Activated T-cell treated with anti-CD3 and anti-CD28 coated beads, Interleukin-2, amount 50 U/mL, for 24 hours (primary cell): ENCODE measurements at regions not wholly inside any gene's neighbourhood (a gene's known extent, or its start where the extent isn't known, plus 50 kb on each side); places are given as distances from the start of the nearest gene placed in this dataset.
"Not testable (repeated sequence)": the region's sequence is repeated elsewhere in the genome, so short reads cannot be mapped to it uniquely, and the experiment has no call there.

Source experiments
- DNase-seq: peaks from one replicate; pipeline ENCODE4 v3.0.0-alpha.2; 2020
- H3K27ac Mint-ChIP-seq: 2 replicates; pipeline ENCODE4 v1.8.0; 2020; ENCODE audit warnings: mild to moderate bottlenecking, mixed read lengths
- H3K27me3 Mint-ChIP-seq: 2 replicates; pipeline ENCODE4 v1.8.0; 2020; ENCODE audit warnings: mixed read lengths
- H3K36me3 Mint-ChIP-seq: 2 replicates; pipeline ENCODE4 v1.8.0; 2020; ENCODE audit warnings: low read depth, mixed read lengths
- H3K4me1 Mint-ChIP-seq: 2 replicates; pipeline ENCODE4 v1.8.0; 2020; ENCODE audit warnings: low read depth, mixed read lengths
- H3K4me3 Mint-ChIP-seq: 2 replicates; pipeline ENCODE4 v1.8.0; 2020; ENCODE audit warnings: mild to moderate bottlenecking, moderate library complexity, mixed read lengths
- H3K9me3 Mint-ChIP-seq: 2 replicates; pipeline ENCODE4 v1.8.0; 2020; ENCODE audit warnings: mixed read lengths

- Mint-ChIP-seq H3K4me3 (no peak overlapping the region), H3K27ac (no peak overlapping the region)
These were observed 148.0 kb upstream of the NRP1 start for GRCh38 chr10:33482486-33482885.

GRCh38 chr10:33481184-33481583 is 146.7 kb upstream of the NRP1 start:
- no peak for DNase-seq
- Mint-ChIP-seq H3K36me3 (no peaks in the 10 kb centered on the region), H3K27me3 (peaks cover 7% of the 10 kb centered on the region), H3K4me3 (no peak overlapping the region), H3K9me3 (no peaks in the 10 kb centered on the region), H3K27ac (no peak overlapping the region), H3K4me1 (no peaks in the 10 kb centered on the region)

More at GRCh38 chr10:33482486-33482885, 148.0 kb upstream of the NRP1 start:
- Mint-ChIP-seq H3K4me1 (peaks cover 10% of the 10 kb centered on the region), H3K27me3 (no peaks in the 10 kb centered on the region), H3K36me3 (no peaks in the 10 kb centered on the region), H3K9me3 (no peaks in the 10 kb centered on the region)
- no peak for DNase-seq

- not testable (repeated sequence) for DNase-seq, H3K9me3 Mint-ChIP-seq, H3K27me3 Mint-ChIP-seq, H3K27ac Mint-ChIP-seq, H3K4me1 Mint-ChIP-seq, H3K36me3 Mint-ChIP-seq, H3K4me3 Mint-ChIP-seq
These were observed 145.9 kb upstream of the NRP1 start for GRCh38 chr10:33480417-33480816.

- Mint-ChIP-seq H3K27ac (no peak overlapping the region), H3K9me3 (no peaks in the 10 kb centered on the region), H3K36me3 (no peaks in the 10 kb centered on the region), H3K27me3 (peaks cover 15% of the 10 kb centered on the region), H3K4me1 (no peaks in the 10 kb centered on the region), H3K4me3 (no peak overlapping the region)
- DNase-seq: no peak
These were observed 144.2 kb upstream of the NRP1 start for GRCh38 chr10:33478675-33479125.

GRCh38 chr10:33478089-33478674 is 143.7 kb upstream of the NRP1 start:
- DNase-seq: no peak
- Mint-ChIP-seq H3K36me3 (no peaks in the 10 kb centered on the region), H3K4me3 (no peak overlapping the region), H3K27ac (no peak overlapping the region), H3K4me1 (no peaks in the 10 kb centered on the region), H3K9me3 (no peaks in the 10 kb centered on the region), H3K27me3 (peaks cover 18% of the 10 kb centered on the region)

GRCh38 chr10:33477291-33478088 is 143.0 kb upstream of the NRP1 start:
- Mint-ChIP-seq H3K27ac (no peak overlapping the region), H3K9me3 (no peaks in the 10 kb centered on the region), H3K36me3 (no peaks in the 10 kb centered on the region), H3K4me3 (no peak overlapping the region), H3K27me3 (peaks cover 19% of the 10 kb centered on the region), H3K4me1 (no peaks in the 10 kb centered on the region)
- no peak for DNase-seq

- no peaks in the 10 kb centered on the region for H3K9me3 Mint-ChIP-seq
- no peaks in the 10 kb centered on the region for H3K36me3 Mint-ChIP-seq
- H3K4me3 Mint-ChIP-seq: no peak overlapping the region
- no peak for DNase-seq
- H3K27ac Mint-ChIP-seq: no peak overlapping the region
- H3K4me1 Mint-ChIP-seq: no peaks in the 10 kb centered on the region
- H3K27me3 Mint-ChIP-seq: peaks cover 19% of the 10 kb centered on the region
These were observed 142.3 kb upstream of the NRP1 start for GRCh38 chr10:33476757-33477273.

- Mint-ChIP-seq H3K4me3 (no peak overlapping the region), H3K4me1 (no peaks in the 10 kb centered on the region), H3K27me3 (peaks cover 19% of the 10 kb centered on the region), H3K9me3 (no peaks in the 10 kb centered on the region), H3K36me3 (no peaks in the 10 kb centered on the region), H3K27ac (no peak overlapping the region)
- no peak for DNase-seq
These were observed 139.2 kb upstream of the NRP1 start for GRCh38 chr10:33473688-33474087.

- not testable (repeated sequence) for H3K4me3 Mint-ChIP-seq, H3K4me1 Mint-ChIP-seq, H3K27me3 Mint-ChIP-seq, H3K9me3 Mint-ChIP-seq, H3K36me3 Mint-ChIP-seq, H3K27ac Mint-ChIP-seq, DNase-seq
These were observed 133.5 kb upstream of the NRP1 start for GRCh38 chr10:33468006-33468405.

- no peaks in the 10 kb centered on the region for H3K36me3 Mint-ChIP-seq
- H3K4me3 Mint-ChIP-seq: no peak overlapping the region
These were observed 131.3 kb upstream of the NRP1 start for GRCh38 chr10:33465747-33466146.

GRCh38 chr10:33463011-33463410 is 128.5 kb upstream of the NRP1 start:
- no peaks in the 10 kb centered on the region for H3K9me3 Mint-ChIP-seq
- no peaks in the 10 kb centered on the region for H3K4me1 Mint-ChIP-seq
- H3K4me3 Mint-ChIP-seq: no peak overlapping the region
- no peaks in the 10 kb centered on the region for H3K36me3 Mint-ChIP-seq
- H3K27ac Mint-ChIP-seq: no peak overlapping the region
- no peak for DNase-seq
- H3K27me3 Mint-ChIP-seq: peaks cover 10% of the 10 kb centered on the region

More at GRCh38 chr10:33465747-33466146, 131.3 kb upstream of the NRP1 start:
- H3K27me3 Mint-ChIP-seq: peaks cover 10% of the 10 kb centered on the region
- H3K27ac Mint-ChIP-seq: no peak overlapping the region
- no peaks in the 10 kb centered on the region for H3K9me3 Mint-ChIP-seq
- H3K4me1 Mint-ChIP-seq: no peaks in the 10 kb centered on the region
- no peak for DNase-seq

GRCh38 chr10:33461295-33461640 is 126.8 kb upstream of the NRP1 start:
- no peak for DNase-seq
- Mint-ChIP-seq H3K36me3 (no peaks in the 10 kb centered on the region), H3K9me3 (no peaks in the 10 kb centered on the region), H3K4me1 (no peaks in the 10 kb centered on the region), H3K4me3 (no peak overlapping the region), H3K27me3 (peaks cover 2% of the 10 kb centered on the region), H3K27ac (no peak overlapping the region)

GRCh38 chr10:33460505-33461294 is 126.2 kb upstream of the NRP1 start:
- peaks cover 2% of the 10 kb centered on the region for H3K27me3 Mint-ChIP-seq
- no peaks in the 10 kb centered on the region for H3K36me3 Mint-ChIP-seq
- DNase-seq: no peak
- H3K4me1 Mint-ChIP-seq: no peaks in the 10 kb centered on the region
- no peak overlapping the region for H3K27ac Mint-ChIP-seq
- no peak overlapping the region for H3K4me3 Mint-ChIP-seq
- no peaks in the 10 kb centered on the region for H3K9me3 Mint-ChIP-seq

- H3K4me3 Mint-ChIP-seq: no peak overlapping the region
- no peak overlapping the region for H3K27ac Mint-ChIP-seq
- H3K27me3 Mint-ChIP-seq: peaks cover 2% of the 10 kb centered on the region
- H3K4me1 Mint-ChIP-seq: no peaks in the 10 kb centered on the region
- H3K9me3 Mint-ChIP-seq: no peaks in the 10 kb centered on the region
- no peaks in the 10 kb centered on the region for H3K36me3 Mint-ChIP-seq
- no peak for DNase-seq
These were observed 125.1 kb upstream of the NRP1 start for GRCh38 chr10:33459602-33460001.

GRCh38 chr10:33455029-33455428 is 120.6 kb upstream of the NRP1 start:
- H3K4me3 Mint-ChIP-seq: no peak overlapping the region
- H3K9me3 Mint-ChIP-seq: peaks cover 9% of the 10 kb centered on the region
- no peak for DNase-seq
- H3K36me3 Mint-ChIP-seq: no peaks in the 10 kb centered on the region
- no peak overlapping the region for H3K27ac Mint-ChIP-seq
- H3K4me1 Mint-ChIP-seq: no peaks in the 10 kb centered on the region
- H3K27me3 Mint-ChIP-seq: peaks cover 2% of the 10 kb centered on the region
